ENCODE measurements at regions not wholly inside any gene's neighbourhood (a gene's known extent, or its start where the extent isn't known, plus 50 kb on each side); places are given as distances from the start of the nearest gene placed in this dataset.

GRCh38 chr5:167688341-167689130, 602.9 kb upstream of the WWC1 start:
- DNase-seq: no peak

- no peak for DNase-seq
Measured at GRCh38 chr5:167694325-167695147, 596.9 kb upstream of the WWC1 start.

- DNase-seq: no peak
Measured at GRCh38 chr5:167696558-167697314, 594.7 kb upstream of the WWC1 start.

- DNase-seq: no peak
Measured at GRCh38 chr5:167699432-167699831, 592.0 kb upstream of the WWC1 start.

GRCh38 chr5:167701051-167701450, 590.4 kb upstream of the WWC1 start:
- DNase-seq: no peak

GRCh38 chr5:167702014-167702413, 589.4 kb upstream of the WWC1 start:
- no peak for DNase-seq

GRCh38 chr5:167708449-167708848, 583.0 kb upstream of the WWC1 start:
- no peak for DNase-seq

- no peak for DNase-seq
Measured at GRCh38 chr5:167709625-167710024, 581.8 kb upstream of the WWC1 start.

- no peak for DNase-seq
Measured at GRCh38 chr5:167710444-167711073, 580.9 kb upstream of the WWC1 start.

- no peak for DNase-seq
Measured at GRCh38 chr5:167712986-167713585, 578.4 kb upstream of the WWC1 start.

- DNase-seq: no peak
Measured at GRCh38 chr5:167713896-167714295, 577.5 kb upstream of the WWC1 start.

- no peak for DNase-seq
Measured at GRCh38 chr5:167716126-167716775, 575.2 kb upstream of the WWC1 start.

- DNase-seq: no peak
Measured at GRCh38 chr5:167720259-167720658, 571.2 kb upstream of the WWC1 start.

GRCh38 chr5:167720676-167721260, 570.7 kb upstream of the WWC1 start:
- no peak for DNase-seq

- no peak for DNase-seq
Measured at GRCh38 chr5:167721926-167722440, 569.5 kb upstream of the WWC1 start.

- DNase-seq: peak; percentile 63 to 68
Measured at GRCh38 chr5:167723254-167723871, 568.1 kb upstream of the WWC1 start.

- no peak for DNase-seq
Measured at GRCh38 chr5:167725264-167725663, 566.2 kb upstream of the WWC1 start.

GRCh38 chr5:167725741-167726140, 565.7 kb upstream of the WWC1 start:
- no peak for DNase-seq

GRCh38 chr5:167726642-167727041, 564.8 kb upstream of the WWC1 start:
- no peak for DNase-seq

- no peak for DNase-seq
Measured at GRCh38 chr5:167730121-167730520, 561.3 kb upstream of the WWC1 start.

GRCh38 chr5:167730656-167731055, 560.8 kb upstream of the WWC1 start:
- no peak for DNase-seq
